ENCODE measurements at regions not wholly inside any gene's neighbourhood (a gene's known extent, or its start where the extent isn't known, plus 50 kb on each side); places are given as distances from the start of the nearest gene placed in this dataset.

- Histone ChIP-seq H3K9me3 (replicated peaks; ENCODE audit: control insufficient read depth, insufficient read depth, low read length) (no peaks in the 10 kb centered on the region), H3K9ac (replicated peaks; ENCODE audit: extremely low read depth, insufficient read depth, low read length) (no peak overlapping the region), H3K4me1 (ENCODE audit: control insufficient read depth, extremely low read depth, insufficient read depth, low read length) (peaks cover 4% of the 10 kb centered on the region), H3K4me2 (ENCODE audit: insufficient read depth, low read length) (no peak overlapping the region), H2AFZ (ENCODE audit: low read depth, low read length) (no peak overlapping the region), H3K36me3 (ENCODE audit: control insufficient read depth in 2 of 2, extremely low read depth in 1 of 2, insufficient read depth in 2 of 2, low read length in 2 of 2) (no peaks in the 10 kb centered on the region), H4K20me1 (replicated peaks; ENCODE audit: control insufficient read depth, extremely low read depth, insufficient read depth, low read length) (no peaks in the 10 kb centered on the region), H3K27ac (ENCODE audit: insufficient read depth, low read depth, low read length) (no peak overlapping the region), H3K4me3 (replicated peaks in 1 of 3; ENCODE audit: insufficient read depth in 1 of 3, low read depth in 1 of 3, low read length in 3 of 3) (no peak overlapping the region), H3K9me1 (replicated peaks; ENCODE audit: control insufficient read depth, extremely low read depth, insufficient read depth, low read length) (no peaks in the 10 kb centered on the region), H3K27me3 (ENCODE audit: control insufficient read depth in 2 of 2, insufficient read depth in 2 of 2, low read length in 2 of 2) (no peaks in the 10 kb centered on the region), H3K79me2 (ENCODE audit: control insufficient read depth, insufficient read depth, low read length) (no peaks in the 10 kb centered on the region)
- ChIA-PET POLR2A (no interaction called here), CTCF (no interaction called here)
- FAIRE-seq, result no peak
- no peak for DNase-seq (ENCODE audit: low read depth, low spot score)
- dilution Hi-C loops (cut with MboI; ENCODE audit: extremely low pct_ligation_motif_present, low sequenced_read_pairs) (no loop called here), intact Hi-C loops (cut with micrococcal nuclease) (no loop called here)
- no TSS peak for BruUV-seq (replicated peaks)
- TF ChIP-seq MAX (IDR thresholded peaks at IDR 0.05; ENCODE audit: insufficient read depth, insufficient read length) (no peak), POLR2AphosphoS5 (IDR thresholded peaks at IDR 0.05; ENCODE audit: insufficient read depth, low read depth, low read length) (no peak), CTCF (IDR thresholded peaks at IDR 0.05; ENCODE audit: extremely low read depth in 1 of 2, insufficient read depth in 1 of 2, low read depth in 1 of 2, low read length in 2 of 2) (no peak), FOS (IDR thresholded peaks at IDR 0.05; ENCODE audit: borderline replicate concordance, insufficient read depth, low read length) (no peak), GATA2 (IDR thresholded peaks at IDR 0.05; ENCODE audit: insufficient read depth, insufficient read length, low read depth, low read length) (no peak), MYC (IDR thresholded peaks at IDR 0.05; ENCODE audit: low read depth, low read length) (no peak), EZH2 (IDR thresholded peaks at IDR 0.05; ENCODE audit: borderline replicate concordance, low read depth, low read length, severe bottlenecking) (no peak), JUN (IDR thresholded peaks at IDR 0.05; ENCODE audit: borderline replicate concordance, insufficient read depth, insufficient read length, low read depth) (no peak), POLR2A (IDR thresholded peaks at IDR 0.05; ENCODE audit: low read depth, low read length) (no peak)
Observed at GRCh38 chrX:22803353-22803752, 196.4 kb upstream of the DDX53 start.
